ENCODE measurements at regions not wholly inside any gene's neighbourhood (a gene's known extent, or its start where the extent isn't known, plus 50 kb on each side); places are given as distances from the start of the nearest gene placed in this dataset.

- no peak overlapping the region for H3K9ac ChIP-seq
- no peaks in the 10 kb centered on the region for H3K79me2 ChIP-seq (ENCODE audit: insufficient read depth)
- no peak for DNase-seq
Measured at GRCh38 chr1:185578293-185578692, 155.9 kb upstream of the HMCN1 start.

More at GRCh38 chr1:185578293-185578692, 155.9 kb upstream of the HMCN1 start:
- Histone ChIP-seq H3F3A (replicated peaks; ENCODE audit: insufficient read depth) (no peaks in the 10 kb centered on the region), H3K9me3 (no peaks in the 10 kb centered on the region), H2AFZ (ENCODE audit: low read depth) (no peak overlapping the region), H3K27me3 (ENCODE audit: insufficient read depth) (no peaks in the 10 kb centered on the region), H3K4me1 (ENCODE audit: control insufficient read depth in 1 of 2, insufficient read depth in 2 of 2, low read depth in 1 of 2, low read length in 1 of 2) (no peaks in the 10 kb centered on the region), H3K27ac (ENCODE audit: low read depth in 2 of 2, low read length in 1 of 2) (no peak overlapping the region), H3K4me3 (ENCODE audit: low read depth in 2 of 2, low read length in 1 of 2) (no peak overlapping the region), H3K36me3 (replicated peaks in 1 of 2; ENCODE audit: control insufficient read depth in 1 of 2, insufficient read depth in 2 of 2, low read length in 1 of 2) (no peaks in the 10 kb centered on the region), H3K4me2 (no peak overlapping the region), H3K9me2 (no peaks in the 10 kb centered on the region), H4K20me1 (ENCODE audit: insufficient read depth) (no peaks in the 10 kb centered on the region)
- 56% methylated on average over 3 of the region's 3 CpGs for WGBS (ENCODE audit: low lambda C conversion rate)
- TF ChIP-seq TCF12 (IDR thresholded peaks at IDR 0.05), result no peak
- no peak for TF ChIP-seq TEAD4 (IDR thresholded peaks at IDR 0.05; ENCODE audit: borderline replicate concordance, insufficient read depth)
- TF ChIP-seq ZBTB33 (IDR thresholded peaks at IDR 0.05; ENCODE audit: borderline replicate concordance, low read depth), result no peak
- TF ChIP-seq EP300 (IDR thresholded peaks at IDR 0.05; ENCODE audit: borderline replicate concordance in 1 of 2, low read depth in 1 of 2, low read length in 1 of 2), result no peak
- TF ChIP-seq, protein P1, sequence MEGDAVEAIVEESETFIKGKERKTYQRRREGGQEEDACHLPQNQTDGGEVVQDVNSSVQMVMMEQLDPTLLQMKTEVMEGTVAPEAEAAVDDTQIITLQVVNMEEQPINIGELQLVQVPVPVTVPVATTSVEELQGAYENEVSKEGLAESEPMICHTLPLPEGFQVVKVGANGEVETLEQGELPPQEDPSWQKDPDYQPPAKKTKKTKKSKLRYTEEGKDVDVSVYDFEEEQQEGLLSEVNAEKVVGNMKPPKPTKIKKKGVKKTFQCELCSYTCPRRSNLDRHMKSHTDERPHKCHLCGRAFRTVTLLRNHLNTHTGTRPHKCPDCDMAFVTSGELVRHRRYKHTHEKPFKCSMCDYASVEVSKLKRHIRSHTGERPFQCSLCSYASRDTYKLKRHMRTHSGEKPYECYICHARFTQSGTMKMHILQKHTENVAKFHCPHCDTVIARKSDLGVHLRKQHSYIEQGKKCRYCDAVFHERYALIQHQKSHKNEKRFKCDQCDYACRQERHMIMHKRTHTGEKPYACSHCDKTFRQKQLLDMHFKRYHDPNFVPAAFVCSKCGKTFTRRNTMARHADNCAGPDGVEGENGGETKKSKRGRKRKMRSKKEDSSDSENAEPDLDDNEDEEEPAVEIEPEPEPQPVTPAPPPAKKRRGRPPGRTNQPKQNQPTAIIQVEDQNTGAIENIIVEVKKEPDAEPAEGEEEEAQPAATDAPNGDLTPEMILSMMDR (IDR thresholded peaks at IDR 0.05), result no peak
- no peak for TF ChIP-seq SMC3 (IDR thresholded peaks at IDR 0.05; ENCODE audit: low read depth, low read length)
- TF ChIP-seq, protein P2, sequence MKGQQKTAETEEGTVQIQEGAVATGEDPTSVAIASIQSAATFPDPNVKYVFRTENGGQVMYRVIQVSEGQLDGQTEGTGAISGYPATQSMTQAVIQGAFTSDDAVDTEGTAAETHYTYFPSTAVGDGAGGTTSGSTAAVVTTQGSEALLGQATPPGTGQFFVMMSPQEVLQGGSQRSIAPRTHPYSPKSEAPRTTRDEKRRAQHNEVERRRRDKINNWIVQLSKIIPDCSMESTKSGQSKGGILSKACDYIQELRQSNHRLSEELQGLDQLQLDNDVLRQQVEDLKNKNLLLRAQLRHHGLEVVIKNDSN (IDR thresholded peaks at IDR 0.05; ENCODE audit: borderline replicate concordance, low read depth), result no peak
- no peak for TF ChIP-seq RXRA (IDR thresholded peaks at IDR 0.05; ENCODE audit: borderline replicate concordance, low read depth)
- TF ChIP-seq POLR2AphosphoS5 (IDR thresholded peaks at IDR 0.05; ENCODE audit: low read depth, low read length), result no peak
- no peak for TF ChIP-seq JUND (IDR thresholded peaks at IDR 0.05)
- TF ChIP-seq FOSL2 (IDR thresholded peaks at IDR 0.05; ENCODE audit: borderline replicate concordance, low read depth), result no peak
- no peak for TF ChIP-seq REST (IDR thresholded peaks at IDR 0.05; ENCODE audit: low read depth, low read length)
- TF ChIP-seq GABPA (IDR thresholded peaks at IDR 0.05; ENCODE audit: low read depth), result no peak
- no peak for TF ChIP-seq EZH2phosphoT487 (IDR thresholded peaks at IDR 0.05; ENCODE audit: borderline replicate concordance, low read depth)
- TF ChIP-seq, protein P3, sequence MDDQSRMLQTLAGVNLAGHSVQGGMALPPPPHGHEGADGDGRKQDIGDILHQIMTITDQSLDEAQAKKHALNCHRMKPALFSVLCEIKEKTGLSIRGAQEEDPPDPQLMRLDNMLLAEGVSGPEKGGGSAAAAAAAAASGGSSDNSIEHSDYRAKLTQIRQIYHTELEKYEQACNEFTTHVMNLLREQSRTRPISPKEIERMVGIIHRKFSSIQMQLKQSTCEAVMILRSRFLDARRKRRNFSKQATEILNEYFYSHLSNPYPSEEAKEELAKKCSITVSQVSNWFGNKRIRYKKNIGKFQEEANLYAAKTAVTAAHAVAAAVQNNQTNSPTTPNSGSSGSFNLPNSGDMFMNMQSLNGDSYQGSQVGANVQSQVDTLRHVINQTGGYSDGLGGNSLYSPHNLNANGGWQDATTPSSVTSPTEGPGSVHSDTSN (IDR thresholded peaks at IDR 0.05), result no peak
- TF ChIP-seq MEF2A (IDR thresholded peaks at IDR 0.05; ENCODE audit: borderline replicate concordance, low read depth), result no peak
- no peak for TF ChIP-seq NRF1 (IDR thresholded peaks at IDR 0.05; ENCODE audit: low read depth, low read length)
- POLR2A ChIA-PET, result no interaction called here
- CTCF ChIA-PET, result no interaction called here
